ENCODE measurements at regions not wholly inside any gene's neighbourhood (a gene's known extent, or its start where the extent isn't known, plus 50 kb on each side); places are given as distances from the start of the nearest gene placed in this dataset.

- DNase-seq = no peak
Measured at GRCh38 chr5:4984461-4984860, 155.7 kb upstream of the ADAMTS16 start.

GRCh38 chr5:4987431-4987830 is 152.7 kb upstream of the ADAMTS16 start:
- DNase-seq = no peak

- no peak for DNase-seq
Measured at GRCh38 chr5:4989118-4989517, 151.0 kb upstream of the ADAMTS16 start.

GRCh38 chr5:4990017-4990416 is 150.1 kb upstream of the ADAMTS16 start:
- no peak for DNase-seq

GRCh38 chr5:4990462-4990861 is 149.7 kb upstream of the ADAMTS16 start:
- no peak for DNase-seq

- DNase-seq = no peak
Measured at GRCh38 chr5:4991925-4992324, 148.2 kb upstream of the ADAMTS16 start.

GRCh38 chr5:4995014-4995413 is 145.1 kb upstream of the ADAMTS16 start:
- DNase-seq = no peak

- no peak for DNase-seq
Measured at GRCh38 chr5:5005353-5005752, 134.8 kb upstream of the ADAMTS16 start.

GRCh38 chr5:5006548-5006947 is 133.6 kb upstream of the ADAMTS16 start:
- DNase-seq = no peak

GRCh38 chr5:5009240-5009639 is 130.9 kb upstream of the ADAMTS16 start:
- DNase-seq = no peak

GRCh38 chr5:5011151-5011550 is 129.0 kb upstream of the ADAMTS16 start:
- DNase-seq = no peak

GRCh38 chr5:5014586-5015235 is 125.4 kb upstream of the ADAMTS16 start:
- DNase-seq = no peak

- no peak for DNase-seq
Measured at GRCh38 chr5:5017827-5018577, 122.1 kb upstream of the ADAMTS16 start.

- no peak for DNase-seq
Measured at GRCh38 chr5:5018578-5018970, 121.6 kb upstream of the ADAMTS16 start.

- no peak for DNase-seq
Measured at GRCh38 chr5:5021436-5021835, 118.7 kb upstream of the ADAMTS16 start.

GRCh38 chr5:5025098-5025773 is 114.9 kb upstream of the ADAMTS16 start:
- DNase-seq = no peak

- no peak for DNase-seq
Measured at GRCh38 chr5:5025774-5026408, 114.2 kb upstream of the ADAMTS16 start.

- no peak for DNase-seq
Measured at GRCh38 chr5:5026409-5026785, 113.7 kb upstream of the ADAMTS16 start.

GRCh38 chr5:5031665-5032064 is 108.5 kb upstream of the ADAMTS16 start:
- no peak for DNase-seq

- no peak for DNase-seq
Measured at GRCh38 chr5:5037674-5038073, 102.5 kb upstream of the ADAMTS16 start.

- DNase-seq = no peak
Measured at GRCh38 chr5:5039918-5040317, 100.2 kb upstream of the ADAMTS16 start.

- no peak for DNase-seq
Measured at GRCh38 chr5:5040712-5041111, 99.4 kb upstream of the ADAMTS16 start.

- no peak for DNase-seq
Measured at GRCh38 chr5:5042806-5043205, 97.3 kb upstream of the ADAMTS16 start.

GRCh38 chr5:5043346-5043745 is 96.8 kb upstream of the ADAMTS16 start:
- DNase-seq = no peak

Data from CD4-positive, alpha-beta T cell treated with Interleukin-6 for 4 hours (primary cell).